A673 (cell line): ENCODE measurements at regions not wholly inside any gene's neighbourhood (a gene's known extent, or its start where the extent isn't known, plus 50 kb on each side); places are given as distances from the start of the nearest gene placed in this dataset.

ENCODE experiments used
- CTCF ChIP-seq: fragments of 300-800, 200-600 bp; sonication (generic); conservative IDR thresholded peaks from 2 replicates; pipeline ENCODE4 v1.5.1; 2017; ENCODE audit warnings: low read depth, mild to moderate bottlenecking, antibody characterized with exemption, low read length, moderate library complexity, mixed read lengths
- EZH2 ChIP-seq: fragments of 200-600 bp; sonication (generic); IDR thresholded peaks from 2 replicates; pipeline ENCODE4 v1.6.1; 2017; ENCODE audit warnings: borderline replicate concordance, low read depth, mild to moderate bottlenecking, mixed read lengths, antibody characterized with exemption, low read length; ENCODE audit not compliant: poor library complexity, severe bottlenecking

- TF ChIP-seq CTCF (no peak), EZH2 (no peak)
Observed at GRCh38 chr2:120893811-120894584, 158.3 kb downstream of the GLI2 start.
